Ovary (tissue), 7 donors: ENCODE measurements at regions not wholly inside any gene's neighbourhood (a gene's known extent, or its start where the extent isn't known, plus 50 kb on each side); places are given as distances from the start of the nearest gene placed in this dataset.

Experiments
- DNase-seq, 5 donors: peaks; one replicate each; pipeline ENCODE4 v3.0.0-alpha.2; 2019 to 2020
- H3K27ac ChIP-seq, 2 donors: fragments of 200-600 bp; one replicate each; pipeline versions ENCODE4 v1.5.1 to v1.8.0; 2019 to 2022
- H3K27me3 ChIP-seq: fragments of 200-600 bp; one replicate; pipeline ENCODE4 v1.8.0; 2022
- H3K36me3 ChIP-seq: fragments of 200-600 bp; sonication (generic); one replicate; pipeline ENCODE4 v1.5.1; 2019
- H3K4me1 ChIP-seq: one replicate; pipeline ENCODE4 v1.8.1; 2013; ENCODE audit warnings: mild to moderate bottlenecking, moderate library complexity; ENCODE audit not compliant: insufficient read depth
- H3K4me3 ChIP-seq: fragments of 200-600 bp; sonication (generic); one replicate; pipeline ENCODE4 v1.5.1; 2017
- H3K9me3 ChIP-seq, 2 donors: fragments of 200-600 bp in 1 of 2; sonication (generic) in 1 of 2; one replicate each; pipeline versions ENCODE4 v1.5.1 to v1.8.1; 2013 to 2019; ENCODE audit warnings: mild to moderate bottlenecking in 1 of 2, moderate library complexity in 1 of 2
- CTCF ChIP-seq, 3 donors: fragments of 450-650 bp in 2 of 3; fragments of 200-600 bp in 1 of 3; IDR thresholded peaks; one replicate each; pipeline versions ENCODE4 v1.5.1 to v1.8.0; 2016 to 2022; ENCODE audit warnings: antibody characterized with exemption in 3 of 3, mild to moderate bottlenecking in 1 of 3
- EP300 ChIP-seq: sonication (generic); formaldehyde crosslinking; IDR thresholded peaks from one replicate; pipeline ENCODE4 v1.6.1; 2017; ENCODE audit warnings: antibody characterized with exemption
- POLR2A ChIP-seq: fragments of 450-650 bp; IDR thresholded peaks from one replicate; pipeline ENCODE4 v1.6.1; 2017; ENCODE audit warnings: antibody characterized with exemption, mild to moderate bottlenecking, moderate library complexity
- WGBS, 3 donors: extraction: QIAGEN DNeasy Blood & Tissue Kit in 1 of 3; methylation state at CpG; one replicate each; pipeline versions ENCODE4 v1.1.5 to v1.1.7; 2013 to 2017; 5-methylcytosine and 5-hydroxymethylcytosine counted together
- intact Hi-C, 4 donors: fragments of 100-400 bp; cut with DNase I; formaldehyde crosslinking; loops; one replicate each; pipeline versions ENCODE4 v1.11.0 to v1.15.1; 2022 to 2023
- donor health status: DM: no; HTN: no; CAD: no; lungs with moderate emphysema.
- donor health status: DM: no; HTN: no; CAD: no.
- donor health status: Bipolar disorder and iron deficiency.
- donor health status: DM: no; HTN: no; CAD: no.
- donor health status: DM: yes; HTN: yes; CAD: no.

GRCh38 chr17:13978478-13978877 is 90.8 kb upstream of the COX10 start:
- Histone ChIP-seq H3K9me3 (no peaks in the 10 kb centered on the region), H3K4me1 (no peaks in the 10 kb centered on the region), H3K36me3 (no peaks in the 10 kb centered on the region), H3K27ac (no peak overlapping the region), H3K4me3 (no peak overlapping the region), H3K27me3 (no peaks in the 10 kb centered on the region)
- TF ChIP-seq EP300 (no peak), CTCF (IDR thresholded peaks at IDR 0.05) (no peak), POLR2A (no peak)
- intact Hi-C loops = no loop called here
- 91 to 100% (median 94%) methylated on average over 1 of the region's 1 CpG for WGBS, 3 donors
- DNase-seq = no peak

- WGBS, 3 donors = 7 to 13% (median 12%) methylated on average over 3 of the region's 3 CpGs
- no peak overlapping the region for H3K4me3 ChIP-seq
- intact Hi-C loops = no loop called here
- no peaks in the 10 kb centered on the region for H3K27me3 ChIP-seq
- no peak overlapping the region for H3K27ac ChIP-seq
- H3K4me1 ChIP-seq = no peaks in the 10 kb centered on the region
- no peaks in the 10 kb centered on the region for H3K36me3 ChIP-seq
- H3K9me3 ChIP-seq = no peaks in the 10 kb centered on the region
- DNase-seq = no peak
- no peak for TF ChIP-seq EP300
- TF ChIP-seq CTCF (IDR thresholded peaks at IDR 0.05) = no peak
- no peak for TF ChIP-seq POLR2A
Observed at GRCh38 chr17:13981881-13982280, 87.4 kb upstream of the COX10 start.

- TF ChIP-seq CTCF (IDR thresholded peaks at IDR 0.05) = no peak
- no peak for TF ChIP-seq POLR2A
- no peak for TF ChIP-seq EP300
- no peak for DNase-seq
- Histone ChIP-seq H3K4me1 (no peaks in the 10 kb centered on the region), H3K27ac (no peak overlapping the region), H3K4me3 (no peak overlapping the region), H3K9me3 (no peaks in the 10 kb centered on the region), H3K36me3 (no peaks in the 10 kb centered on the region), H3K27me3 (no peaks in the 10 kb centered on the region)
- 9 to 28% (median 19%) methylated on average over 6 of the region's 6 CpGs for WGBS, 3 donors
- intact Hi-C loops = no loop called here
Observed at GRCh38 chr17:13984956-13985355, 84.3 kb upstream of the COX10 start.

- TF ChIP-seq CTCF (IDR thresholded peaks at IDR 0.05) = no peak
- TF ChIP-seq POLR2A = no peak
- no peak for TF ChIP-seq EP300
- 73 to 80% (median 79%) methylated on average over 4 of the region's 4 CpGs for WGBS, 3 donors
Observed at GRCh38 chr17:13986855-13987254, 82.4 kb upstream of the COX10 start.

DNA sequence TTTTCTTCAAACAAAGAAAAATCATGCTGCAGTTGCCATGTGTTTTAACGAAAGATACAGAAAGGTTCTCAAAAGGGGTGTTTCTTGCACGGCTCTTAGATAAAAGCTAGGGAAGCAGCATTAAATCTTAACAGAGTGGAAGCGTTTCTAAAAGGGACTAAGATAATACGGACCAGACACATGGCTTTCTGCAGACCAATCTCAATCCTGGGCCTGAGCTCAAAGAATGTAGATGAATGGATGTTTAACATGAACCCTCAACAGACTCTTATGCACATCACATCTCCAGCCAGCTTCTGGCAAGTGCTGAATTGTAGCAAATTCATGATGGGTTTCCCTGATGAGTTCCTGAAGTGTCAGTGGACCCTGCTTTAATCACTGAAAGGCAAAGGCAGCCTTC is 80.2 kb upstream of the COX10 start:
- TF ChIP-seq CTCF (IDR thresholded peaks at IDR 0.05) (no peak), EP300 (no peak), POLR2A (no peak)
- Histone ChIP-seq H3K27ac (no peak overlapping the region), H3K4me3 (no peak overlapping the region), H3K36me3 (no peaks in the 10 kb centered on the region), H3K27me3 (no peaks in the 10 kb centered on the region), H3K9me3 (no peaks in the 10 kb centered on the region), H3K4me1 (no peaks in the 10 kb centered on the region)
- WGBS, 3 donors = 27 to 39% (median 36%) methylated on average over 4 of the region's 4 CpGs
- DNase-seq = no peak
- intact Hi-C loops = no loop called here

More at GRCh38 chr17:13986855-13987254, 82.4 kb upstream of the COX10 start:
- intact Hi-C loops = no loop called here
- Histone ChIP-seq H3K4me1 (no peaks in the 10 kb centered on the region), H3K4me3 (no peak overlapping the region), H3K9me3 (no peaks in the 10 kb centered on the region), H3K36me3 (no peaks in the 10 kb centered on the region), H3K27me3 (no peaks in the 10 kb centered on the region), H3K27ac (no peak overlapping the region)
- no peak for DNase-seq
